ENCODE measurements at regions not wholly inside any gene's neighbourhood (a gene's known extent, or its start where the extent isn't known, plus 50 kb on each side); places are given as distances from the start of the nearest gene placed in this dataset.
"Not testable (repeated sequence)": the region's sequence is repeated elsewhere in the genome, so short reads cannot be mapped to it uniquely, and the experiment has no call there.

DNA sequence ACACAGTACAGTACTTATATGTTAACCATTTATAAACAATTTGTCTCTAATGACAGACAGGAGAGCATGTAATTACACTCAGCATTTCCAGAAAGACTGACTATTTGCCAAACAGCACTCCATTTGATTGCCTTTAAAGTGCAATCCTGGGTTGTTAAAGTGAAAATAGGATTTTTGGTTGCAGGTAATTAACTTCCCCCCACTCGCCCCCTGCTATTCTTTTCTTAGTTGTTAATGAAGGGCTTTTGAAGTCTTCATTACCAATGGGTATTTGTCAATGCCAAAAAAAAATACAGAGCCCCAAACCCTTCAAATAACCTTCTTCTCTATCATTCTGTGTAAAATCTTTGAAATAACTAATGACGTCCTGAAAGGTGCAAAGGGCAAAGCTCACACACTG is 825.6 kb downstream of the STPG2 start:
- TF ChIP-seq, protein P1, sequence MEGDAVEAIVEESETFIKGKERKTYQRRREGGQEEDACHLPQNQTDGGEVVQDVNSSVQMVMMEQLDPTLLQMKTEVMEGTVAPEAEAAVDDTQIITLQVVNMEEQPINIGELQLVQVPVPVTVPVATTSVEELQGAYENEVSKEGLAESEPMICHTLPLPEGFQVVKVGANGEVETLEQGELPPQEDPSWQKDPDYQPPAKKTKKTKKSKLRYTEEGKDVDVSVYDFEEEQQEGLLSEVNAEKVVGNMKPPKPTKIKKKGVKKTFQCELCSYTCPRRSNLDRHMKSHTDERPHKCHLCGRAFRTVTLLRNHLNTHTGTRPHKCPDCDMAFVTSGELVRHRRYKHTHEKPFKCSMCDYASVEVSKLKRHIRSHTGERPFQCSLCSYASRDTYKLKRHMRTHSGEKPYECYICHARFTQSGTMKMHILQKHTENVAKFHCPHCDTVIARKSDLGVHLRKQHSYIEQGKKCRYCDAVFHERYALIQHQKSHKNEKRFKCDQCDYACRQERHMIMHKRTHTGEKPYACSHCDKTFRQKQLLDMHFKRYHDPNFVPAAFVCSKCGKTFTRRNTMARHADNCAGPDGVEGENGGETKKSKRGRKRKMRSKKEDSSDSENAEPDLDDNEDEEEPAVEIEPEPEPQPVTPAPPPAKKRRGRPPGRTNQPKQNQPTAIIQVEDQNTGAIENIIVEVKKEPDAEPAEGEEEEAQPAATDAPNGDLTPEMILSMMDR (IDR thresholded peaks at IDR 0.05), result no peak
- Mint-ChIP-seq H3K36me3 (ENCODE audit: low read depth) (no peaks in the 10 kb centered on the region), H3K27me3 (ENCODE audit: insufficient read depth) (no peaks in the 10 kb centered on the region), H3K4me3 (no peak overlapping the region), H3K9me3 (peaks cover 38% of the 10 kb centered on the region), H3K4me1 (ENCODE audit: low read depth) (no peaks in the 10 kb centered on the region), H3K27ac (no peak overlapping the region)
- no peak for DNase-seq

DNA sequence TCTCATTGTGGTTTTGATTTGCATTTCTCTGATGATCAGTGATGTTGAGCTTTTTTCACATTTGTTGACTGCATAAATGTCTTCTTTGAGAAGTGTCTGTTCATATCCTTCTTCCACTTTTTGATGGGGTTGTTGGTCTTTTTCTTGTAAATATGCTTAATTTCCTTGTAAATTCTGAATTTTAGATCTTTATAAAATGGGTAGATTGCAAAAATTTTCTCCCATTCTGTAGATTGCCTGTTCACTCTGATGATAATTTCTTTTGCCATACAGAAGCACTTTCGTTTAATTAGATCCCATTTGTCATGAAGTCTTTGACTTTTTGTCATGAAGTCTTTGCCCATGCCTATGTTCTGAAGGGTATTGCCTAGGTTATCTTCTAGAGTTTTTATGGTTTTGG is 817.5 kb downstream of the STPG2 start:
- H3K36me3 Mint-ChIP-seq (ENCODE audit: low read depth); H3K4me3 Mint-ChIP-seq; DNase-seq; H3K27me3 Mint-ChIP-seq (ENCODE audit: insufficient read depth); H3K4me1 Mint-ChIP-seq (ENCODE audit: low read depth); H3K27ac Mint-ChIP-seq: not testable (repeated sequence)
- H3K9me3 Mint-ChIP-seq, result peaks cover 35% of the 10 kb centered on the region

DNA sequence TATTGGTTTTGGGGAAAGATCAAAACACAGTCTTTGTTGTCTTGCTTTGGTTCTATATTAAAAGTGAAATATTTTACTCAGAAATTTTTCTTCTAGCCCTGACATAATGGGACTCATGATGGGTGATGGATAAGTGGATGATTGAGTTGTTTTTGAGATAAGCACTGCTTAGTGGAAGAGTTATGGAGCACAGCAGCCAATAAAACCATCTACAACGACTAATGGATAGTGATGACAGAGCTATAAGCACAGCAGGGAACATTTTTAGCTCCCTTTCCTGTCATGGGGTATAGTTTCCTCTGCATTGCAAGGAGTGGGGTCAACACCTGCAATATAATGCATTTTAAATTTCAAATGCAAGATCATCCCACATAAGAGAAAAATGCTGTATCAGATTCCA is 812.4 kb downstream of the STPG2 start:
- H3K9me3 Mint-ChIP-seq, result peaks cover 26% of the 10 kb centered on the region
- H3K4me1 Mint-ChIP-seq (ENCODE audit: low read depth), result no peaks in the 10 kb centered on the region
- TF ChIP-seq, protein P1 (IDR thresholded peaks at IDR 0.05), result no peak
- DNase-seq, result no peak
- no peaks in the 10 kb centered on the region for H3K36me3 Mint-ChIP-seq (ENCODE audit: low read depth)
- no peaks in the 10 kb centered on the region for H3K27me3 Mint-ChIP-seq (ENCODE audit: insufficient read depth)
- H3K27ac Mint-ChIP-seq, result no peak overlapping the region
- H3K4me3 Mint-ChIP-seq, result no peak overlapping the region

DNA sequence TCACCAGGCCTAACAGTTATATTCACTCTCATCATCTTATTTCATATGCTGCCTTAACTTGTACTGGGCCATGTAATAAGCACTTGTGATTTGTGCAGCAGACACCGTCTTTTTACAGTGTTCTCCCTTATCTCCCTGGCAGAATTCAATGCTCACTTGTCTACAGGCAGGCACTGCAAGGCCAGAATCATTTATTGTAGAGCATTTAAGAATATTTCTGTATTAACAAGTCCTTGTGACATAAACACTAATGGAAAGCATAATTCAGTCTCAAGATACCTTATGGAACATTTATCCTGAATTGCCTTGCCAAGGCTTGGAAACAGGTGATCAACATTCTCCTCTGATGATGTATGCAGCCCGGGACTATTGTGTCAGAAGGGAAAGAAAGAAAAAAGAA is 808.9 kb downstream of the STPG2 start:
- Mint-ChIP-seq H3K36me3 (ENCODE audit: low read depth) (no peaks in the 10 kb centered on the region), H3K4me3 (no peak overlapping the region), H3K27ac (no peak overlapping the region), H3K4me1 (ENCODE audit: low read depth) (no peaks in the 10 kb centered on the region), H3K9me3 (peaks cover 34% of the 10 kb centered on the region), H3K27me3 (ENCODE audit: insufficient read depth) (no peaks in the 10 kb centered on the region)
- TF ChIP-seq, protein P1 (IDR thresholded peaks at IDR 0.05), result no peak
- DNase-seq, result no peak

DNA sequence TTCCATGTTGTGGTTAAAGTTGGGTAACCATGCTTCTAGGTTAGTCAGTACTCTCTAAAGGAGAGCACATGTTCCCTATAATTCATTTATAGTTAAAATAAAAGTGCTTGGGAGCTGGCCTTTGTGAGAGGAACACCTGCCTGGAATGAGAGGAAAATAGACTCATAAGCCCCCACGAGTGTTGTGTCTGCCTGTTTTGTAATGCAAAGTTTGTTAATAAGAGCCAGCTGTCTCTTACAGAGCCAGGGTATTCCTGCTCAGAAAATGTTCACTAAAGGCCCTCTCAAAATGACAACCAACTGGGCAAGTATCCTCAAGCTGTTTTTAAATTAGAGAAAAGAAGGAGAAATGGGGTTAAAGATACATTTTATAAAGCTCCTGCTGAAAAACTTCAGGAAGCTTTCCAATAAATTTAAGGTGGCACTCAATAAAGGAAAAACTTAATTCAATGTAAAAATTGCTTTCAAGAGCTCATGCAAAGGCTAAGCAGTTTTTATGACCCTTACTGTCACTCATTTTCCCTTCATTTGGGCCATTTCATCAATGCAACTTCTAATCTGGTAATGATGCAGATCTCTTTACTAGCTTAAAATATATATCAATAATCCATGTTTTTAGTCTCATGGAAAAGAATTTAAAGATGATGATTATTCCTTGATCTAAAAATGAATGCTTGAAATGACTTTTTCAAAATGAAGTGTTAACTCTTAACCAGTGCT is 793.6 kb downstream of the STPG2 start:
- H3K4me1 Mint-ChIP-seq (ENCODE audit: low read depth), result no peaks in the 10 kb centered on the region
- H3K9me3 Mint-ChIP-seq, result peaks cover 43% of the 10 kb centered on the region
- H3K4me3 Mint-ChIP-seq, result no peak overlapping the region
- no peaks in the 10 kb centered on the region for H3K36me3 Mint-ChIP-seq (ENCODE audit: low read depth)
- no peaks in the 10 kb centered on the region for H3K27me3 Mint-ChIP-seq (ENCODE audit: insufficient read depth)
- no peak for DNase-seq
- TF ChIP-seq, protein P1 (IDR thresholded peaks at IDR 0.05), result no peak
- no peak overlapping the region for H3K27ac Mint-ChIP-seq

DNA sequence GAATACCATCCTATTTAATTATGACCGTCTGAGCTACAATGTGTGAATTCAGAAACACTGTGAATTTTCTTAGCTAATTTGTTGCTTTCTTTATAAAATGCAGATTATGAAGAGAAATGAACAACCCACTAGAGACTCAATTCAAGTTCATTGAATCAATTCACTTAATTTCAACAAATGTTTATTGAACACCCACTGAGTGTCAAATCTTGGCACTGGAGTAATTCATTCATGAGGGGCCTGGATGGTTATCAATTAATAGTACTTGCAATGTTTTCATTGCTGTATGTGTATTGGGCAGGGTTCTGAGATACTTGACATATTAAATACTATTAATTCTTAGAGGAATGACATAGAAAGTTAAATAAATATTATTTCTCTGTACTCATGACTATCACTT is 789.4 kb downstream of the STPG2 start:
- Mint-ChIP-seq H3K4me1 (ENCODE audit: low read depth) (no peaks in the 10 kb centered on the region), H3K27me3 (ENCODE audit: insufficient read depth) (no peaks in the 10 kb centered on the region), H3K4me3 (no peak overlapping the region), H3K36me3 (ENCODE audit: low read depth) (no peaks in the 10 kb centered on the region), H3K27ac (no peak overlapping the region), H3K9me3 (peaks cover 45% of the 10 kb centered on the region)
- TF ChIP-seq, protein P1 (IDR thresholded peaks at IDR 0.05), result no peak
- no peak for DNase-seq
